NCI-H2107 (cell line): ENCODE measurements at regions not wholly inside any gene's neighbourhood (a gene's known extent, or its start where the extent isn't known, plus 50 kb on each side); places are given as distances from the start of the nearest gene placed in this dataset.
"Not testable (repeated sequence)": the region's sequence is repeated elsewhere in the genome, so short reads cannot be mapped to it uniquely, and the experiment has no call there.

Source experiments
- DNase-seq: peaks from one replicate; lab custom pipeline; 2025; lab: John Stamatoyannopoulos, UW

DNA sequence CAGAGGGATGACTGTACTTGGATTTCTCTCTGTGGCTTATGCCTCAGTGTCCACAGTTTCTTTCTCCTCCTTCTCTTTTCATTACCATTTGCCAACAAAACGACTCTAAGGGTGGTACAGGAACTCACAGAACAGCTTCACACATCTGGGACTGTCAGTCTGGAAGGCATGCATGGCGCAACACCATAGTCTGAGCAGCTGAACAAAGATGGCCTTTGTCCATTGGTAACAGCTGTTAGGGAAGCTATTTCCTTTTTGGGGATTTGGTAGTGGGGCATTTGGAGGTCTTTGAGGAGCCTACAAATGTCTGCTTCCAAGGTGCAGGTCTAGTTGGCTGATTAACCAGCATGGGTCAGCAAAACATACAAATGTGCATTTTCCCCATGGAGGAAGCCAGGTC, 81.4 kb upstream of the PCDH8 start:
- no peak for DNase-seq

DNA sequence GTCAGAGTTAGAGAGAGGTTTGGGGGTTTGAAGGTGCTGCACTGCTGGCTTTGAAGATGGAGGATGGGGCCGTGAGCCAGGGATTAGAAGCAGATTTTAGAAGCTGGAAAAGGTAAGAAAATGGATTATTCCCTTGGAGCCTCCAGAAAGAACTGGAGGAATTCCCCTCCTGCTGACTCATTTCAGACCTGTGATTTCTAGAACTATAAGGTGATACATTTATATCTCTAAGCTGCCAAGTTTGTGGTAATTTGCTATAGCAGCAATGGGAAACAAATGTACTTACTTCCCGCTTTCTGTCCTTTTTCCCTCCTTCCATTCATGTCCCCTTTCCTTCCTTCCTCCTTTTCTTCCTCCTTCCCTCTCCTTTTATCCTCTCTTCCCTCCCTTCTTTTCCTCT, 78.5 kb upstream of the PCDH8 start:
- no peak for DNase-seq

DNA sequence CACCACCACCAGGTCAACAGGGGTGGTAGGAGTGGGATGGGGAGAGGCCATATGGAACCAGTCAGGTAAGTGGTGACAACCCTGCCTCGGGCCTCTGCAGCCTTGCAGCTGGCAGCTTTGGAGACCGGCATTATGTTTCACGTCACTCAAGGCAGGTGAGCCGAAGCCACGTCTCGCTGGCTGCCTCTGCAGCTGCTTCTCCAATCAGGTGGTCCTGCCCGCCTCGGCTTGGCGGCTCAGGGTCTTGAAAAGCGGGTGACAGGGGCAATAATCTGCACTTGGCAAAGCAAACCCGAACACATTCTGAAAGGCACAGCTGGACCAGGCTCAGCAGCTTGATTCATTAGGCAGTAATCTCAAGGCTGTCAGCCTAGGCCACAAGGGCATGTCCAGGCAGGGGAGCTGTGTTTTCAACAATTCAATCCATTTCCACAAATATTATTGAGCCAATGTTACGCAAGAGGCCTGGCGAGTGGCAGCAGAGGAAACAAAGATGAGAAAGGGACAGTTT, 77.4 kb upstream of the PCDH8 start:
- DNase-seq, result peak; percentile 20

- no peak for DNase-seq
Measured at GRCh38 chr13:52925251-52925650, 76.8 kb upstream of the PCDH8 start.

- DNase-seq, result no peak
Measured at GRCh38 chr13:52924289-52925148, 76.1 kb upstream of the PCDH8 start.

- DNase-seq, result no peak
Measured at GRCh38 chr13:52922961-52923360, 74.5 kb upstream of the PCDH8 start.

DNA sequence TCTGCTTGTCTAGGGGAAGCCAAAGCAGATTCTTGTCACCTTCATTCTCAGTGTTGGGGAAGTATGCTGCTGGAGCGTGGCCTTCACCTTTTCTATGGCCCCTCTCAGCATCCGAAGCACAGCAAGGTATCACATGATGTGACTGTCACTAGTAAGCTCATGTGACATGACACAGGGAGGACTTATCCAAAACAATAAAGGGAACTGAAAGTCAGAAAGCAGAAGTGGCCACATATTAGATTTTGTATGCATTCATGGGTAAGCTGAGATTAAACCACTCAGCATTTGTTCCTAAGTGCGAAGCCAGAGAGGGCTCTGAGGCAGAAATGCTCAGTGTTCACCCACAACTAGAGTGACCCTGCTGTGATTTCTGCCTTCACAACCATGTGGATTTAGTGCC, 72.8 kb upstream of the PCDH8 start:
- no peak for DNase-seq

DNA sequence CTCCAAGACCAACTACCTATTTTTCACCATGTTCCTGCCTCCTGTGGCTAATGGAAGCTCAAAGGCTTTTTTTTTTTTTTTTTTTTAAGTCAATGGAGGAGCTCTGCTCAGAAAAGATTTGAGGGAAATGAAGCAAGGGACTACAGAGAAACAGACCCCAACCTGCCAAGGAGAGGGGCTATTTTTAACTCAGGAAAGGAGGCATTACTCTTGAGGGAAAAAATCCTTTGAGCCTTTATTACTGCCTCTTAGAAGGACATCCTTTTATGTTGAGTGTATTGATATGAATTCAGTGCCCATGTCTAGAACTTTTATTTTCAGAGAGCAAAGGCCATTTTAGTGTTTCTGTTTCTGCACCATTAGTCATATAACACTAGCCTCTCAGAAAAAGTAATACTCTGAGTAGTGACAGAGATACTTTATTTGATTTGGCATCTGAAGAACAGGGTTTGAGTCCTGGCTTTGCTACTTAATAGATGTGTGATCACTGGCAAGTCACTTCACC, 68.1 kb upstream of the PCDH8 start:
- no peak for DNase-seq

GRCh38 chr13:52911340-52911739, 62.9 kb upstream of the PCDH8 start:
- no peak for DNase-seq

DNA sequence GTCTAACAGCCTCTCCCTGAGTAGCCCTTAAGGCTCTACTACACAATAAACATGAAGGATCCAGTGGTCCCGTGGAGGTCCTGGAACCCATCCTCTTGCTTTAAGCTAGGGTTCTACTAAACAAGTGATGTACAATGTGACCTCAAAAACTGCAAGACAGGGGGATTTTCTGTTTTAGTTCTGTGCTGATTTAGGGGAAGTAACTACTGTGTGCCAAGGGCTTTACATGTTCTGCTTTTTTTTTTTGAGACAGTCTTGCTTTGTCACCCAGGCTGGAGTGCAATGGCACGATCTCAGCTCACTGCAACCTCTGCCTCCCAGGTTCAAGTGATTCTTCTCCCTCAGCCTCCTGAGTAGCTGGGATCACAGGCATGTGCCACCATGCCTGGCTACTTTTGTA, 61.9 kb upstream of the PCDH8 start:
- not testable (repeated sequence) for DNase-seq

DNA sequence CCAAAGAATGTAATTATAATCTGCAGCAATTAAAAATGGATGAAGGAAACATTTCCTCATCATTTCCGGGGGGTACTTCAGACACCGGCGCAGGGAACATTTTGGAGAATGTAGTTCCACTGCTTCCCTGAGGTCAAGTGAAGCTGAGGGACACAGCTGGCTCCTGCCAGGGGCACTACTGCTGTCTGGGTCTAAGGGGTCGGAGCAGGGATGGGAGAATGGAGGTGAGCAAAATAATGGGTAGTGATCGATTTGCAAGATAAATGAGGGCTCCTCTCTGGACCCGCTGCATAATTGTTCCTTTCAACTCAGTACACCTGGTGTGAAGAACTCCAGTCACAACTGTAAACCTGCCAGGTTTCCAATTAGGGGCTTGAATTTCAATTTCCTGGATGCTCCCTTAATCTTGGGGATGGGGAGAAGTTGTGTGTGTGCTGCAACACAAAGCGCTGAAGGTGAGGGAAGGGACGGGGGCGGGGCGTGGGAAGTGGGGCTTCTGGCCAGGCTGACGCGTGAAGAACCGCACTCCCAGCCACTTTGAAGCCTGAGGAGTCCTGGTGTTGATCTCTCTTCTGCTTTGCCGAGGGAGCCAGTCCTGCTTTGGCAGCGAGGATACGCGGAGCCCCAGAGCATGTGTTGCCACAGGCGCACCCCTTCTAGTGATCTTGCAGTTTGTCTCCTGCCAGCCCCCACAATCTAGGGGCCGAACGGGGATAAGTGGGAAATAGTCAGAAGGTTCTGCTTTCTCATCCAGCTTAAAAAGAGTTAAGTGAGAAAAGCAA, 57.9 kb upstream of the PCDH8 start:
- no peak for DNase-seq

- no peak for DNase-seq
Measured at GRCh38 chr13:52905701-52906100, 57.3 kb upstream of the PCDH8 start.

GRCh38 chr13:52903320-52903719, 54.9 kb upstream of the PCDH8 start:
- DNase-seq, result no peak

DNA sequence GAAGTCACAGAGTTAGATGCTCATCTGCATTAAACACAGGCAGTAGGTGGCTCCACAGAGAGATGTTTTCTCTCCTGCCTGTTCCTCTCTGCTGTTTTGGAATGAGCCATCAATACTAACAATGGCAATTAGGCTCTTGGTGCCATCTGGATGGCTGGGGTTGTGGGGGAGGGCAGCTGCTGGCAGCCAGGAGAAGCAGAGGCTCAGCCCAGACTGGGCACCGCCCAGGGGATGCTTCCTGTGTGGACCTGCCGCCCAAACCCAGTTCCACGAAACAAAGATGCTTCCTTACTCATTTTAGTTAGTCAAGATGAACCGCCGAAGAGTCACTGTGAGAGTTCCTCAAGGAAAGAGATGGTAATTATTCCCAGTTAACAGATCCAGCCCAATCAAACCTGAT, 50.8 kb upstream of the PCDH8 start:
- DNase-seq, result no peak
